ENCODE measurements at regions not wholly inside any gene's neighbourhood (a gene's known extent, or its start where the extent isn't known, plus 50 kb on each side); places are given as distances from the start of the nearest gene placed in this dataset.

- DNase-seq (ENCODE audit: low read depth), result no peak
- TF ChIP-seq, protein P1, sequence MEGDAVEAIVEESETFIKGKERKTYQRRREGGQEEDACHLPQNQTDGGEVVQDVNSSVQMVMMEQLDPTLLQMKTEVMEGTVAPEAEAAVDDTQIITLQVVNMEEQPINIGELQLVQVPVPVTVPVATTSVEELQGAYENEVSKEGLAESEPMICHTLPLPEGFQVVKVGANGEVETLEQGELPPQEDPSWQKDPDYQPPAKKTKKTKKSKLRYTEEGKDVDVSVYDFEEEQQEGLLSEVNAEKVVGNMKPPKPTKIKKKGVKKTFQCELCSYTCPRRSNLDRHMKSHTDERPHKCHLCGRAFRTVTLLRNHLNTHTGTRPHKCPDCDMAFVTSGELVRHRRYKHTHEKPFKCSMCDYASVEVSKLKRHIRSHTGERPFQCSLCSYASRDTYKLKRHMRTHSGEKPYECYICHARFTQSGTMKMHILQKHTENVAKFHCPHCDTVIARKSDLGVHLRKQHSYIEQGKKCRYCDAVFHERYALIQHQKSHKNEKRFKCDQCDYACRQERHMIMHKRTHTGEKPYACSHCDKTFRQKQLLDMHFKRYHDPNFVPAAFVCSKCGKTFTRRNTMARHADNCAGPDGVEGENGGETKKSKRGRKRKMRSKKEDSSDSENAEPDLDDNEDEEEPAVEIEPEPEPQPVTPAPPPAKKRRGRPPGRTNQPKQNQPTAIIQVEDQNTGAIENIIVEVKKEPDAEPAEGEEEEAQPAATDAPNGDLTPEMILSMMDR (IDR thresholded peaks at IDR 0.05; ENCODE audit: insufficient read depth, low read depth, low read length), result no peak
- no peak overlapping the region for H3K4me3 ChIP-seq (ENCODE audit: low read depth, low read length)
Measured at GRCh38 chr5:40029711-40030495, 605.1 kb upstream of the DAB2 start.

DNA sequence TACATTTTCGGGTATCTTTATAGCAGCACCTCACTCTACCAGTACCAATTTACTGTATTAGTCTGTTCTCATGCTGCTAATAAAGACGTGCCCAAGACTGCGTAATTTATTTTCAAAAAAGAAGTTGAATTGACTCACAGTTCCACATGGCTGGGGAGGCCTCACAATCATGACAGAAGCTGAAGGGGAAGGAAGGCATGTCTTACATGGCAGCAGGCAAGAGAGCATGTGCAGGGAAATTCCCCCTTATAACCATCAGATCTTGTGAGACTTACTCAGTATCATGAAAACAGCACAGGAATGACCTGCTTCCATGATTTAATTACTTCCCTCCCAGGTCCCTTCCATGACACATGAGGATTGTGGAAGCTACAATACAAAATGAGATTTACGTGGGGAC, 602.6 kb upstream of the DAB2 start:
- no peak overlapping the region for H3K4me3 ChIP-seq (ENCODE audit: low read depth, low read length)
- TF ChIP-seq, protein P1 (IDR thresholded peaks at IDR 0.05; ENCODE audit: insufficient read depth, low read depth, low read length), result no peak
- no peak for DNase-seq (ENCODE audit: low read depth)

DNA sequence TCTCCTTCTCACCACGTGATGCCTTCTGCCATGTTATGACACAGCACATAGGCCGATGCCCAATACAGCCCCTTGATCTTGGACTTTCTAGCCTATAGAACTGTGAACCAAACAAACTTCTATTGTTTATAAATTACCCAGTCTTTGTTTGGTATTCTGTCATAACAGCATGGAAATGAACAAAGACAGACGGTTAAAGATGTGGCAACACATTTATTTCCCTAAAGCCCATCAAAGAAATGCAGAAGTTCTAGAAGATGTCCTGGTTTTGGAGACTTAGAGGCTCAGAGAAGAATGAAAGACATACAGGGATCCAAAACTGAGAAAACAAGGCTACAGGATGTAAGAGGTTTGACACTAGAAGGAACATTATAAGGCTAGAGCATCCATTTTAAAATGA, 600.8 kb upstream of the DAB2 start:
- TF ChIP-seq, protein P1 (IDR thresholded peaks at IDR 0.05; ENCODE audit: insufficient read depth, low read depth, low read length), result no peak
- DNase-seq (ENCODE audit: low read depth), result no peak
- no peak overlapping the region for H3K4me3 ChIP-seq (ENCODE audit: low read depth, low read length)

DNA sequence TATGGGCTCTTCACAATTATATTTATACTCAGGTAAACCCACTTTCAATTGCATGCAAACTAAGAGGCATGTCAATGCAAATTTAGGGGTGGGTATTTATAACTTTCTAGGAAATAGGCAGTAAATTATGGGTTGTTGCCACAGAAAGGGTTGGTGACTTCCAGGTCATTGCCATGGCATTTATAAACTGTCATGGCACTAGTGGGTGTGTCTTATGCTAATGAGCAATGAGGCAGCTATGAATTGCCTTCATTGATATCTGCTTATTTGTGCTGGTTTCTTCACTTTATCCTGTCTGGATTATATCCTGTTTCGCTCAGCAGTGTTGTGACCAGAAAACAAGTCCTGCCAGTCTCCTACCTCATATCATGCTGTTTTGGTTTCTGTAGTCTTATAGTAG, 597.3 kb upstream of the DAB2 start:
- TF ChIP-seq, protein P1 (IDR thresholded peaks at IDR 0.05; ENCODE audit: insufficient read depth, low read depth, low read length), result no peak
- no peak overlapping the region for H3K4me3 ChIP-seq (ENCODE audit: low read depth, low read length)
- DNase-seq (ENCODE audit: low read depth), result no peak

DNA sequence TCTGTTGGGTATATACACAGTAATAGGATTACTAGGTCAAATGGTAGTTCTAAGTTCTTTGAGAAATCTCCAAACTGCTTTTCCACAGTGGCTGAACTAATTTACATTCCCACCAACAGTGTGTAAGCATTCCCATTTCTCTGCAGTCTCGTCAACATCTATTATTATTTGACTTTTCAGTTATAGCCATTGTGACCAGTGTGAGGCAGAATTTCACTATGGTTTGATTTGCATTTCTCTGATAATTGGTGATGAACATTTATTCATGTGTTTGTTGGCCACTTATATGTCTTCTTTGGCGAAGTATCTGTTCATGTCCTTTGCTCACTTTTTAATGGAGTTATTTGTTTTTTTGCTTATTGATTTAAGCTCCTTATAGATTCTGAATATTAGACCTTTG, 596.2 kb upstream of the DAB2 start:
- H3K4me3 ChIP-seq (ENCODE audit: low read depth, low read length), result no peak overlapping the region
- TF ChIP-seq, protein P1 (IDR thresholded peaks at IDR 0.05; ENCODE audit: insufficient read depth, low read depth, low read length), result no peak
- no peak for DNase-seq (ENCODE audit: low read depth)

GRCh38 chr5:40017918-40018317, 593.1 kb upstream of the DAB2 start:
- TF ChIP-seq, protein P1 (IDR thresholded peaks at IDR 0.05; ENCODE audit: insufficient read depth, low read depth, low read length), result no peak
- DNase-seq (ENCODE audit: low read depth), result no peak
- no peak overlapping the region for H3K4me3 ChIP-seq (ENCODE audit: low read depth, low read length)

DNA sequence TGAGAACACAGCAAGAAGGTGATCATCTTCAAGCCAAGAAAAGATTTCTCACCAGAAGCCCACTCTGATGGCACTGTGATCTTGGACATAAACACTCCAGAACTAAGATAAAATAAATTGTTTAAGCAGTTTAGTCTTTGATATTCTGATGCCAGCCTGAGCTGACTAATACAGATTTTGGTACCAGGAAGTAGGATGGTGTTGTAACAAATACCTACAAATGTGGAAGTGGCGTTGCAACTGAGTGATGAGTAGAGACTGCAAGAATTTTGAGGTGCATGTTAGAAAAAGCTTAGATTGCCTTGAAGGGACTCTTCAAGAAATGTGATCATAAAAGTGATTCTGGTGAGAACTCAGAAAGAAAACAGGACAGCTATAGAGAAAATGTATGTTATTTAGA, 592.4 kb upstream of the DAB2 start:
- DNase-seq (ENCODE audit: low read depth), result no peak
- H3K4me3 ChIP-seq (ENCODE audit: low read depth, low read length), result no peak overlapping the region
- TF ChIP-seq, protein P1 (IDR thresholded peaks at IDR 0.05; ENCODE audit: insufficient read depth, low read depth, low read length), result no peak
